K562 (cell line): ENCODE measurements at regions not wholly inside any gene's neighbourhood (a gene's known extent, or its start where the extent isn't known, plus 50 kb on each side); places are given as distances from the start of the nearest gene placed in this dataset.

Source experiments
- ATAC-seq: fragments of 200-7000 bp; cut with Tn5 transposase; 3 replicates; pipeline ENCODE4 v1.9.1; 2020; ENCODE audit warnings: moderate library complexity
- BruUV-seq: library from RNA; stranded (reverse); fragments of 400-500 nt; replicated peaks from 2 replicates; lab custom pipeline; 2021; lab: Mats Ljungman, UMichigan
- CTCF ChIA-PET: fragments of 300-600 bp; formaldehyde crosslinking; extraction: SDS; loops from one replicate; lab custom pipeline; 2021; ENCODE audit warnings: low intra/inter-chr PET ratio; lab: Yijun Ruan, JAX
- POLR2A ChIA-PET: fragments of 300-600, 350-650 bp; sonication (Branson Sonifier 250); formaldehyde crosslinking; extraction: SDS; loops from one replicate; lab custom pipeline; 2021; ENCODE audit warnings: antibody characterized with exemption, inconsistent platforms; lab: Yijun Ruan, JAX
- DNase-seq, 4 experiments: peaks; one replicate each; pipeline versions ENCODE4 v3.0.0 to v3.0.0-alpha.2; 2011 to 2018; ENCODE audit warnings: low spot score in 3 of 4, mixed read lengths in 3 of 4; ENCODE audit errors: extremely low read depth in 1 of 4
- FAIRE-seq: peaks from 2 replicates; lab custom pipeline; 2011; peaks lifted over from hg19 to GRCh38; lab: Jason Lieb, UNC
- H2AFZ ChIP-seq: 2 replicates; pipeline ENCODE4 v1.6.0; 2011; ENCODE audit warnings: low read depth, low read length, control low read depth, inconsistent platforms
- H3K27ac ChIP-seq: fragments of 200-600 bp; 3 replicates; pipeline ENCODE4 v1.8.0; 2011; ENCODE audit warnings: low read depth, mild to moderate bottlenecking, control low read depth, inconsistent platforms, low read length, moderate library complexity, mixed read lengths; ENCODE audit errors: extremely low read depth
- H3K27me3 ChIP-seq, 2 experiments: fragments of 300-600 bp in 1 of 2; 2 replicates in 1 of 2; 3 replicates in 1 of 2; pipeline versions ENCODE4 v1.6.0 to v1.8.0; 2011; ENCODE audit warnings: inconsistent platforms in 2 of 2, low read length in 2 of 2, mild to moderate bottlenecking in 1 of 2, mixed read lengths in 1 of 2, moderate library complexity in 1 of 2; ENCODE audit not compliant: control insufficient read depth in 2 of 2, insufficient read depth in 2 of 2
- H3K36me3 ChIP-seq: fragments of 300-600 bp; 3 replicates; pipeline ENCODE4 v1.8.0; 2011; ENCODE audit warnings: mild to moderate bottlenecking, low read length, inconsistent platforms; ENCODE audit not compliant: control insufficient read depth, insufficient read depth
- H3K4me1 ChIP-seq, 2 experiments: fragments of 200-600 bp in 1 of 2; replicated peaks in 1 of 2; 2 replicates in 1 of 2; 3 replicates in 1 of 2; pipeline versions ENCODE4 v1.5.1 to v1.8.0; 2011; ENCODE audit warnings: inconsistent platforms in 2 of 2, low read length in 2 of 2, mild to moderate bottlenecking in 1 of 2, mixed read lengths in 1 of 2, moderate library complexity in 1 of 2; ENCODE audit not compliant: control insufficient read depth in 2 of 2, insufficient read depth in 2 of 2
- H3K4me2 ChIP-seq: 2 replicates; pipeline ENCODE4 v1.6.1; 2011; ENCODE audit warnings: low read length, control low read depth, inconsistent platforms, mixed read lengths; ENCODE audit not compliant: insufficient read depth
- H3K4me3 ChIP-seq: fragments of 200-600 bp; sonication (generic), shearing (Covaris generic); 2 replicates; pipeline ENCODE4 v1.5.1; 2016; ENCODE audit warnings: control low read depth, inconsistent platforms
- H3K79me2 ChIP-seq: fragments of 200-600 bp; 3 replicates; pipeline ENCODE4 v1.8.0; 2011; ENCODE audit warnings: low read length, inconsistent platforms; ENCODE audit not compliant: control insufficient read depth, insufficient read depth
- H3K9ac ChIP-seq, 2 experiments: 2 replicates each; pipeline versions ENCODE4 v1.6.0 to v1.6.1; 2011; ENCODE audit warnings: low read depth in 2 of 2, low read length in 2 of 2, control low read depth in 1 of 2, inconsistent platforms in 1 of 2, mild to moderate bottlenecking in 1 of 2, mixed read lengths in 1 of 2; ENCODE audit not compliant: insufficient read depth in 1 of 2
- H3K9me1 ChIP-seq: one replicate; pipeline ENCODE4 v1.6.0; 2011; ENCODE audit warnings: inconsistent platforms, mild to moderate bottlenecking, low read length, moderate library complexity; ENCODE audit not compliant: control insufficient read depth, insufficient read depth
- H3K9me3 ChIP-seq: replicated peaks from 2 replicates; pipeline ENCODE4 v1.5.1; 2011; ENCODE audit warnings: low read depth, low read length, inconsistent platforms; ENCODE audit not compliant: control insufficient read depth, insufficient read depth
- H4K20me1 ChIP-seq: replicated peaks from 2 replicates; pipeline ENCODE4 v1.6.1; 2011; ENCODE audit warnings: low read length, inconsistent platforms, mixed read lengths; ENCODE audit not compliant: control insufficient read depth, insufficient read depth
- CBX1 ChIP-seq: sonication (generic); IDR thresholded peaks from 2 replicates; pipeline ENCODE4 v1.6.1; 2016; ENCODE audit warnings: antibody characterized with exemption, low read depth, mild to moderate bottlenecking
- CEBPB ChIP-seq: fragments of 450-650 bp; IDR thresholded peaks from 2 replicates; pipeline ENCODE4 v1.6.1; 2016; ENCODE audit warnings: missing genetic modification characterization, missing compliant biosample characterization
- CEBPG ChIP-seq, 3 experiments: fragments of 200-800 bp in 1 of 3; sonication (Bioruptor generic) in 1 of 3; sonication (generic) in 1 of 3; formaldehyde crosslinking in 1 of 3; IDR thresholded peaks in 2 of 3; conservative IDR thresholded peaks in 1 of 3; 2 replicates each; pipeline versions ENCODE4 v1.6.1 to v1.8.0; 2016 to 2022; ENCODE audit warnings: missing compliant biosample characterization in 2 of 3, missing genetic modification characterization in 2 of 3, mild to moderate bottlenecking in 1 of 3, missing genetic modification reagents in 1 of 3
- WGBS: fragments of 100-300 bp; shearing (Covaris generic); methylation state at CpG from one replicate; pipeline ENCODE4 v1.1.6; 2016; ENCODE audit warnings: low coverage, mixed read lengths; ENCODE audit not compliant: insufficient coverage; ENCODE audit errors: missing lambda C conversion rate; 5-methylcytosine and 5-hydroxymethylcytosine counted together
- in situ Hi-C: fragments of 300-500 bp; cut with MboI; formaldehyde crosslinking; loops from 4 replicates; pipeline ENCODE4 v1.15.0; 2018; ENCODE audit warnings: inconsistent platforms, mixed read lengths
- intact Hi-C: fragments of 100-400 bp; cut with micrococcal nuclease; formaldehyde crosslinking; loops from 2 replicates; pipeline ENCODE4 v1.14.2; 2022
- TF ChIP-seq, protein P1 (sequence below): IDR thresholded peaks from 2 replicates; pipeline ENCODE4 v1.6.1; 2011; ENCODE audit not compliant: insufficient read length; ENCODE audit errors: extremely low read depth

DNA sequence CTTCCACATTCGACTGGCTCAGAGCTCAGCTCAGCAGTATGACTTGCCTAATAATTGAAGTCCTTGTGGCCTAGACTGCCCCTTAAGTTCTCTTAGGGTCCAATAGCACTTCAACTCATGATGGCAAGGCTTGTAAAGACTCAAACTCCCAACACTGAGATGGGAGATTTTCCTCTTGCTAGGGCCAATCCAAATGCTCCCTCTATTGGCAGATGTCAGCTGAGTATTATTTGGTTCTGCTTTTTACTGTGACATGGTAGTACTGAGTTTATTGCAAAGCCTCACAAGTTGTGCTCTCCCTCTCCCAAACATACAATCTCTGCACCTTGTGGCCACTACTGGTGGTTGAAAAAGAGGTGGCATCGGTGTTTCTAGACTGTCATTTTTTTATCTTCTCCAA, 164.2 kb downstream of the ALG10 start (continued):
- TF ChIP-seq, protein P1, sequence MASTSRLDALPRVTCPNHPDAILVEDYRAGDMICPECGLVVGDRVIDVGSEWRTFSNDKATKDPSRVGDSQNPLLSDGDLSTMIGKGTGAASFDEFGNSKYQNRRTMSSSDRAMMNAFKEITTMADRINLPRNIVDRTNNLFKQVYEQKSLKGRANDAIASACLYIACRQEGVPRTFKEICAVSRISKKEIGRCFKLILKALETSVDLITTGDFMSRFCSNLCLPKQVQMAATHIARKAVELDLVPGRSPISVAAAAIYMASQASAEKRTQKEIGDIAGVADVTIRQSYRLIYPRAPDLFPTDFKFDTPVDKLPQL, result no peak
- TF ChIP-seq, all 486 proteins: peak for 3

DNA sequence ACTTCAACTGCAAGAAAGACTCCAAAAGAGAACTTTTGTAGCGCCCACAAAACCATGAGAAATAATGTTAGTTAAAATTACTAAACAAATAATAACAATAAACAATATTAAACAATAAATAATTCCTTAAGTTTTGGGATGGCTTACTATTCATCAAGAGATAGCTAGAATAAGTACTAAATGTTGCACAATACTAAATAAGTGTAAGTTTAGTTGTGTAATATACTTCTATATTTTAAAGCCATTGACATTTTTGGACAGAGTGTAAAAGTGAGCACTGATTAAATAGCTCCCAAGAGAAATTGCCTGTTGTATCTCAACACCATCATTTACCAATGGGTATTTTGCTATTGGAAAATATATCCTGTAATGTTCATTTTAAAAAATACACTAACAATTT, 166.7 kb downstream of the ALG10 start:
- H3K27ac ChIP-seq, result no peak overlapping the region
- no peaks in the 10 kb centered on the region; a peak in 1 of 5 replicates for H3K4me1 ChIP-seq
- intact Hi-C loops (no loop called here), in situ Hi-C loops (no loop called here)
- H3K36me3 ChIP-seq, result no peaks in the 10 kb centered on the region
- 0% methylated on average over 1 of the region's 1 CpG for WGBS
- ATAC-seq (no peak), FAIRE-seq (no peak), DNase-seq (no peak)
- H4K20me1 ChIP-seq, result no peaks in the 10 kb centered on the region
- H3K9me3 ChIP-seq, result no peaks in the 10 kb centered on the region
- ChIA-PET CTCF (no interaction called here), POLR2A (no interaction called here)
- no TSS peak for BruUV-seq
- H3K79me2 ChIP-seq, result no peaks in the 10 kb centered on the region
- H3K9me1 ChIP-seq, result no peaks in the 10 kb centered on the region
- no peak overlapping the region for H2AFZ ChIP-seq
- H3K4me2 ChIP-seq, result no peak overlapping the region
- TF ChIP-seq CEBPB (tag) (peak; percentile 66), CBX1 (no peak), CEBPG (CRISPR knock-in tag; IDR thresholded peaks at IDR 0.05) (no peak), CEBPG (tag; conservative IDR thresholded peaks at IDR 0.05 in 1 of 2, IDR thresholded peaks at IDR 0.05 in 1 of 2) (peak in 1 of 2 experiments; percentile 86; a peak in 2 of 4 replicates)
- H3K9ac ChIP-seq, result no peak overlapping the region
- H3K4me3 ChIP-seq, result no peak overlapping the region
- no peaks in the 10 kb centered on the region for H3K27me3 ChIP-seq
